ENCODE measurements at regions not wholly inside any gene's neighbourhood (a gene's known extent, or its start where the extent isn't known, plus 50 kb on each side); places are given as distances from the start of the nearest gene placed in this dataset.
A peak's percentile ranks its signal among the peaks of the same experiment; 100 is the strongest.
"Not testable (repeated sequence)": the region's sequence is repeated elsewhere in the genome, so short reads cannot be mapped to it uniquely, and the experiment has no call there.

- no peak for DNase-seq (ENCODE audit: low spot score)
Measured at GRCh38 chr5:19229179-19229835, 758.7 kb downstream of the CDH18 start.

- DNase-seq (ENCODE audit: low spot score), result no peak
Measured at GRCh38 chr5:19233573-19233972, 754.4 kb downstream of the CDH18 start.

DNA sequence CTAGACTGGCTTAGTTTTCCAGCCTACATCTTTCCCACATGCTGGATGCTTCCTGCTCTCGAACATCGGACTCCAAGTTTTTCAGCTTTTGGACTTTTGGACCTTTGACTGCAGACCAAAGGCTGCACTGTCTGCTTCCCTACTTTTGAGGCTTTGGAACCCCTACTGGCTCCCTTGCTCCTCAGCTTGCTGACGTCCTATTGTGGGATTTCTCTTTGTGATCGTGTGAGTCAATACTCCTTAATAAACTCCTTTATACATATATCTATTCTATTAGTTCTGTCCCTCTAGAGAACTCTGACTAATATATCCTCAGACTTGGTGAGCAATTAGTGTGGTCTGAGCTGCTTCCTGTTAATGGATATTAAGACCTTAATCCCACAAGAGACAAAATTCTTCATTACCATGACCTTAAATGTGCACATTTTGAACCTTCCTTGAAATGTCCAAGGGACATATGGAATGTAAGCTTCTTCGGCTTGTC lies 752.9 kb downstream of the CDH18 start:
- no peak for DNase-seq (ENCODE audit: low spot score)

- no peak for DNase-seq (ENCODE audit: low spot score)
Measured at GRCh38 chr5:19240170-19240569, 747.8 kb downstream of the CDH18 start.

DNA sequence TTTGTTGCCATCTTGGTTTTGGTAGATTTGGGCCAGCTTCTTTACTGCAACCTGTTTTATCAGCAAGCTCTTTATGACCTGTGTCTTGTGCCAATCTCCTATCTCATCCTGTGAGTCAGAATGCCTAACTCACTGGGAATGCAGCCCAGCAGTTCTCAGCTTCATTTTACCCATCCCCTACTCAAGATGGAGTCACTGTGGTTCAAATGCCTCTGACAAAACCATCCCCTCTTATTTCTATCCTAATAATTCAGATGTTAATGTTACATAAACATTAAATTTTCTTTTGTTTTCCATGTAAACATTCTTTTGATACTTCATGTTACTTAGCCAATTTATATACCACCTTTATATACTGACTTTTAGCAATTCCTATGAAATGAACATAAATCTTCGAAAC lies 746.3 kb downstream of the CDH18 start:
- no peak for DNase-seq (ENCODE audit: low spot score)

DNA sequence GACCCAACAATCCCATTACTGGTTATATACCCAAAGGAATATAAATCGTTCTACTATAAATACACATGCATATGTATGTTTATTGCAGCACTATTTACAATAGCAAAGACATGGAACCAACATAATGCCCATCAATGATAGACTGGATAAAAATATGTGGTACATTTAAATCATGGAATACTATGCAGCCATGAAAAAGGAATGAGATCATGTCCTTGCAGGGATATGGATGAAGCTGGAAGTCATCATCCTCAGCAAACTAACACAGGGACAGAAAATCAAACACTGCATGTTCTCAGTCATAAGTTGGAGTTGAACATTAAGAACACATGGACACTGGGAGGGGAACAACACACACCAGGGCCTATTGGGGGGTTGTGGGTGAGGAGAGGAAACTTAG lies 741.8 kb downstream of the CDH18 start:
- DNase-seq (ENCODE audit: low spot score), result not testable (repeated sequence)

DNA sequence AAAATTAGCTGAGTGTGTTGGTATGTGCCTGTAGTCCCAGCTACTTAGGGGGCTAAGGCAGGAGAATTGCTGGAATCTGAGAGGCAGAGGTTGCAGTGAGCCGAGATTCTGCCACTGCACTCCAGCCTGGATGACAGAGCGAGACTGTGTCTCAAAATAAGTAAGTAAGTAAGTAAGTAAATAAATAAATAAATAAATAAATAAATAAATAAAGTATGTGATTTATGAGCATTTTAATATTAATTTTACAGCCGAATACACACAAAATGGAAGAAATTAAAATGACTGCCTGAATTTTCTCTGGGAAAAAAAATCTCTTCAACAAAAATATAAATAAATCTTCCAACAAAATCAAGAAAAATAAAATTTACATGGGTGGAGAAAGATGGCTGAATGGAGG lies 740.7 kb downstream of the CDH18 start:
- DNase-seq (ENCODE audit: low spot score), result no peak

- DNase-seq (ENCODE audit: low spot score), result peak; percentile 27
Measured at GRCh38 chr5:19256036-19256435, 732.0 kb downstream of the CDH18 start.

DNA sequence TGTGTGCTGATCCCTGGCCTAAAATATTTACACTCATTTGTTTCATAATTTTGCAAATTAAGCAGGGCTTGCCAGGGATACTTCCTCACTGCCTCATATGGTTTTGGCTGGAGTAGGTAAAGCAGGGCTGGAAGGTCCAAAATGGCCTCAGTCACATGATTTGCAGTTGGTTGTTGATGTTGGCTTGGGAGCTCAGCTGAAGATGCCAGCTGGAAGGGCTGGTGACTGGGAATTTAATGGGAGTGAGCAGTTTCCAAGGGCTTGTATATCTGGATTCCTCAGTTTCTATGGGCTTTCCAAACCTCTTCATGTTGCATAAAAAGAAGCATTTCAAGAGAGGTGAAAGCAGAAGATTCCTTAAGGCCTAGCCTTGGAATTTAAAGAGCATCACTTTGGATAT lies 729.3 kb downstream of the CDH18 start:
- no peak for DNase-seq (ENCODE audit: low spot score)

GRCh38 chr5:19261879-19262278 lies 726.1 kb downstream of the CDH18 start:
- no peak for DNase-seq (ENCODE audit: low spot score)

DNA sequence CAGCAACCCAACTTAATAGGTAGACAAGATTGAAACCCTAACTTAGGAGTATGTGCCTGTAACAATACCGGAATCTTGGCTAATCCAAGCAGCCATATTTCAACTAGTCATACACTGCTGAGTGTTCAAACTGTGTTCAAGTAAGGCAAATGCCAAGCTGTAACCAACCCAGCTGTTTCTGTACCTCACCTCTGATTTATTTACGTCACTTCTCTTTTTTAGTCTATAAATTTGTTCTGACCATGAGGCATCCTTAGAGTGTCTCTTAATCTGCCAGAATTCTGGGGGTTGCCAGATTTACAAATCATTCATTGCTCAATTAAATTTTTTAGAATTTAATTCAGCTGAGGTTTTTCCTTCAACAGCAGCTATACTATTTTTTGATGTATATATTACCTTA lies 723.2 kb downstream of the CDH18 start:
- no peak for DNase-seq (ENCODE audit: low spot score)

- no peak for DNase-seq (ENCODE audit: low spot score)
Measured at GRCh38 chr5:19266791-19267190, 721.2 kb downstream of the CDH18 start.

- no peak for DNase-seq (ENCODE audit: low spot score)
Measured at GRCh38 chr5:19270153-19270552, 717.8 kb downstream of the CDH18 start.

GRCh38 chr5:19274578-19274977 lies 713.4 kb downstream of the CDH18 start:
- no peak for DNase-seq (ENCODE audit: low spot score)

DNA sequence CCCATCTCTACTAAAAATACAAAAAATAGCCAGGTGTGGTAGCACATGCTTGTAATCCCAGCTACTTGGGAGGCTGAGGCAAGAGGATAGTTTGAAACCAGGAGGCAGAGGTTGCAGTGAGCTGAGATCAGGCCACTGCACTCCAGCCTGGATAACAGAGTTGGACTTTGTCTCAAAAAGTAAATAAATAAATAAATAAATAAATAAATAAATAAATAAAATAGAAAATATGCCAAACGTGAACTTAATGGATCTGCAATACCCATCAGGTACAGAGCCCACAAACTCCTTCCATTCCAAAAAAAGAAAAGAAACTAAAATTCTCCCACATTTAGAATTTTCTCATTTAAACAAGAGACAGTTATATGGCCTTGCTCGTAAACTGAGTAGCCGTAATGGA lies 702.7 kb downstream of the CDH18 start:
- no peak for DNase-seq (ENCODE audit: low spot score)

GRCh38 chr5:19287548-19288277 lies 700.3 kb downstream of the CDH18 start:
- DNase-seq (ENCODE audit: low spot score), result not testable (repeated sequence)

DNA sequence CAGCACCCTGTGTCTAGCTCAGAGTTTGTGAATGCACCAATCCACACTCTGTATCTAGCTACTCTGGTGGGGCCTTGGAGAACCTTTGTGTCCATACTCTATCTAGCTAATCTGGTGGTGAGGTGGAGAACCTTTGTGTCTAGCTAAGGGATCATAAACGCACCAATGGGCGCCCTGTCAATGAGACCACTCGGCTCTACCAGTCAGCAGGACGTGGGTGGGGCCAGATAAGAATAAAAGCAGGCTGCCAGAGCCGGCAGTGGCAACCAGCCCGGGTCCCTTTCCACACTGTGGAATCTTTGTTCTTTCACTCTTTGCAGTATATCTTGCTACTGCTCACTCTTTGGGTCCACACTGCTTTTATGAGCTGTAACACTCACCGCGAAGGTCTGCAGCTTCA lies 699.7 kb downstream of the CDH18 start:
- not testable (repeated sequence) for DNase-seq (ENCODE audit: low spot score)

DNA sequence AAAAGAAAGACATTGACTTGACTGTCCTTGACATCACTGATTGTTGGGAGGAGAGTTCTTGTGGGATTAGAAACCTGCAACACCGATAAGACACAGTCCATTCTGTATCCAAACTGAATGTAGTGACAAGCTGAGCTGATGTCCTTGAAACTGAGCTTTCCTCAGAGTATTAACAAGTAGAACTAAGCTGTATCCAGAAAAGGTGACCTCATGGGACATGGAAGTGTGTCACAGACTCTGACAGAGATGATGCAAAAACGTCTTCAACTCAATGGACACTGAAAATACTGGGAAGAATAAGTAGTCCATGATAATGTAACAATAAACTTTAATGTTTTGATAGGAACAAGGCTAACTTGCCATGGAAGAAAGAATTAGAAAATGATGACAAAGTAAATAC lies 690.1 kb downstream of the CDH18 start:
- DNase-seq (ENCODE audit: low spot score), result no peak

- DNase-seq (ENCODE audit: low spot score), result no peak
Measured at GRCh38 chr5:19301271-19301670, 686.7 kb downstream of the CDH18 start.

DNA sequence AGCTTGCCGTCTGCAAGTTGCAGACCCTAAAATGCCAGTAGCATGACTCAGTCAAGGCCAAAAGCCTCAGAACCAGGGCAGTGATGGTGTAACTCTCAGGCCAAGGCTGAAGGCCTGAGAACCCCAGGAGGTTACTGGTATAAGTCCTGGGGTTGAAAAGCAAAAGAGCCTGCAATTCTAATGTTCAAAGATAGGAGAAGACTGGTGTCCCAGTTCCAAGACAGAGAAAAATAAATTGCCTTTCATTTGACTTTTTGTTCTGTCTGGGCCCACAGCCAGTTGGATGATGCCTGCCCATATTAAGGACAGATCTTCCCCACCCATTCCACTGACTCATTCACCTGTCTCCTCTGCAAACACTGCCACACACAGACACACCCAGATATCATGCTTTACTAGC lies 673.2 kb downstream of the CDH18 start:
- no peak for DNase-seq (ENCODE audit: low spot score)

- no peak for DNase-seq (ENCODE audit: low spot score)
Measured at GRCh38 chr5:19319252-19319651, 668.7 kb downstream of the CDH18 start.

DNA sequence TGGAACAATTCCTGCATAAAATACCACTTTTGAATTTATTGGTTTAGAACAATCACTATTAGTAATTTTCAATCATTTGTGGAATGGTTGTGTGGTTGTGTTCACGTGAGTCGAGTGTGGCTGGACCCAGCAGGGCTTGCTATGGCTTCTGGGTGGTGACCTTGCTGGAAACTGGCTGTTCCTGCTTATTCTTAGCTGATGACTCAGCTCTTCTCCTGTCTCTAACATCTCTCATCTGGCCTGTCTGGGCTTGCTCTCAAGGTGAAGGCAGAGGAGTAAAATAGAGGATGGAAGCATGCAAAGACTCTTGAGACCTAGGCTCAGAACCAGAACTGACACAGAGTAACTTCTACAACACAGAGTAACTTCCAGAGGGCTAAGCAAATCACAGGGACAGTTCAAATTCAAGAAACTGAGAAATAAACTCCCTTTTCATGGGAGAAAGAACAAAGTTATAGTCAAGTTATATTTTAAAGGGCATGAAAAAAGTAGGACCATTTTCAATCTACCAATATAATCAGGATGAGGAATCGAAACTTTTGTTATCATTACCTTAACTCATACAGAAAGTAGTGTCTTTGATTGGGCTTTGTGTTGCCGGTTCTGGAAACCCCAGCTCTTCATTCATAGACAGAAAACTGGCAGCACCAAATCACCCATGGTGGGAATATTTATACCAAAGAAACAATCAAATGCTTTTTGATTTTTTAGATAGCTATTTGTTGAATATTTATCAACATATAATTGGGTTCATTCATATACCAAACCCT lies 665.1 kb downstream of the CDH18 start:
- DNase-seq (ENCODE audit: low spot score), result no peak

- no peak for DNase-seq (ENCODE audit: low spot score)
Measured at GRCh38 chr5:19334278-19334677, 653.7 kb downstream of the CDH18 start.
